Urinary bladder (tissue), 3 donors: ENCODE measurements at regions not wholly inside any gene's neighbourhood (a gene's known extent, or its start where the extent isn't known, plus 50 kb on each side); places are given as distances from the start of the nearest gene placed in this dataset.

Experiments used
- DNase-seq: peaks from one replicate; pipeline ENCODE4 v3.0.0-alpha.2; 2015; ENCODE audit errors: extremely low spot score
- H3K27ac ChIP-seq: one replicate; pipeline ENCODE4 v1.5.1; 2013; ENCODE audit warnings: low read depth, mild to moderate bottlenecking, moderate library complexity
- H3K36me3 ChIP-seq: one replicate; pipeline ENCODE4 v1.6.1; 2013; ENCODE audit warnings: mild to moderate bottlenecking, moderate library complexity; ENCODE audit not compliant: insufficient read depth
- H3K4me1 ChIP-seq: one replicate; pipeline ENCODE4 v1.6.1; 2013; ENCODE audit warnings: mild to moderate bottlenecking, moderate library complexity; ENCODE audit not compliant: insufficient read depth
- H3K4me3 ChIP-seq: one replicate; pipeline ENCODE4 v1.5.1; 2013; ENCODE audit warnings: low read depth, low read length
- whole genome bisulfite sequencing: extraction: QIAGEN DNeasy Blood & Tissue Kit; methylation state at CpG from one replicate; pipeline ENCODE4 v1.1.7; 2013; 5-methylcytosine and 5-hydroxymethylcytosine counted together
- donor health status: healthy with polysubstance abuse.
- donor health status: healthy.

GRCh38 chr22:48860557-48860956 lies 967.1 kb downstream of the BRD1 start:
- H3K27ac ChIP-seq, result no peak overlapping the region
- WGBS, result 76% methylated on average over 7 of the region's 7 CpGs
- no peaks in the 10 kb centered on the region for H3K4me1 ChIP-seq
- no peaks in the 10 kb centered on the region for H3K36me3 ChIP-seq
- no peak overlapping the region for H3K4me3 ChIP-seq
- no peak for DNase-seq

DNA sequence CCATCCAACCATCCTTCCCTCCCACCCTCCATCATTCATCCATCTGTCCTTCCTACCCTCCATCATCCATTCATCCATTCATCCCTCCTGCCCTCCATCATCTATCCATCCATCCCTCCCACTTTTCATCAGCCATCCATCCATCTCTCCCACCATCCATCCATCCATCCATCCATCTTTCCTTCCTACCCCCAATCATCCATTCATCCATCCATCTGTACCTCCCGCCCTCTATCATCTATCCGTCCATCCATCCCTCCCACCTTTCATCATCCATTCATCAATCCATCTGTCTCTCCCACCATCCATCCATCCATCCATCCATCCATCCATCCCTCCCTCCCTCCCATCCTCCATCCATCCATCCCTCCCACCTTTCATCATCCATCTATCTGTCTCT lies 968.8 kb downstream of the BRD1 start:
- no peak overlapping the region for H3K4me3 ChIP-seq
- no peak for DNase-seq
- no peaks in the 10 kb centered on the region for H3K4me1 ChIP-seq
- 92% methylated on average over 2 of the region's 2 CpGs for WGBS
- no peak overlapping the region for H3K27ac ChIP-seq
- H3K36me3 ChIP-seq, result no peaks in the 10 kb centered on the region

DNA sequence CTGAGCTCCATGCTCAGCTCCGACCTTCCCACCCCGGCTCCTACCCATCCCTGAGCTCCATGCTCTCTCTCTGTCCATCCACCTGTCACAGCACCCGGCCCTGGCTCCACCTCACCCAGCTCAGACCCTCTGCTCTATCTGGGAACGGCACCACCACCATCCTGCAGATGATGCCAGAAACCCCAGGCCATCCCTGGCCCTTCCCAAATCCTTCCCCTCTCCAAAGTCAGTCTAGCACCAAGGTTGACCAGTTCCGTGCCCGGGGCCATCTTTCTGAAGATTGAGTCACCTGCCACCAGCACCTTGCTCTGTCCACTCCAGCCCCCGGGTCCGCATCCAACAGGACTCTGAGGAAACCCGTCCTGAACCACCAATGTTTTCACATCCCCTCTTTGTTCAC lies 969.6 kb downstream of the BRD1 start:
- DNase-seq, result no peak
- Histone ChIP-seq H3K4me1 (no peaks in the 10 kb centered on the region), H3K27ac (no peak overlapping the region), H3K36me3 (no peaks in the 10 kb centered on the region), H3K4me3 (no peak overlapping the region)
- WGBS, result 87% methylated on average over 9 of the region's 9 CpGs

- H3K36me3 ChIP-seq, result no peaks in the 10 kb centered on the region
- no peaks in the 10 kb centered on the region for H3K4me1 ChIP-seq
- no peak overlapping the region for H3K27ac ChIP-seq
- DNase-seq, result no peak
- WGBS, result 87% methylated on average over 13 of the region's 13 CpGs
- H3K4me3 ChIP-seq, result no peak overlapping the region
These were observed 970.4 kb downstream of the BRD1 start for GRCh38 chr22:48857202-48857805.

DNA sequence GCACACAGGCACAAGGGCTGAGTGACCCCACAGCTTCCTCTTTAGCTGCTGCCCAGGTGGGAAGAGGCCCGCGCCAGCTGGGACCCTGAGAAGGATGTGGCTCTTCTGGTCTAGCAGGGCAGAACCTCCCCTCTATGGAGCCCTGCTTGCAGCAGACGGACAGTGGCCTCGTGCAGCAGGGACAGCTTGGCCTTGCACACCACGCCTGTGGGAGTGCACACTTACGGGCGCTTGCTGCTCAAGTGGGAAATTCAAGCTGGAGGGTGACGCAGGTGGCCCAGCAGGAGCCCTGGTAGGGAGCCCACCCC lies 971.4 kb downstream of the BRD1 start:
- 84% methylated on average over 8 of the region's 8 CpGs for WGBS
- no peaks in the 10 kb centered on the region for H3K36me3 ChIP-seq
- no peaks in the 10 kb centered on the region for H3K4me1 ChIP-seq
- DNase-seq, result no peak
- H3K27ac ChIP-seq, result no peak overlapping the region
- no peak overlapping the region for H3K4me3 ChIP-seq

GRCh38 chr22:48855593-48856307 lies 971.9 kb downstream of the BRD1 start:
- Histone ChIP-seq H3K27ac (no peak overlapping the region), H3K4me3 (no peak overlapping the region), H3K4me1 (no peaks in the 10 kb centered on the region), H3K36me3 (no peaks in the 10 kb centered on the region)
- DNase-seq, result no peak
- WGBS, result 88% methylated on average over 9 of the region's 9 CpGs

- DNase-seq, result no peak
- H3K27ac ChIP-seq, result no peak overlapping the region
- H3K4me1 ChIP-seq, result no peaks in the 10 kb centered on the region
- no peaks in the 10 kb centered on the region for H3K36me3 ChIP-seq
- WGBS, result 67% methylated on average over 1 of the region's 1 CpG
- H3K4me3 ChIP-seq, result no peak overlapping the region
These were observed 972.7 kb downstream of the BRD1 start for GRCh38 chr22:48855013-48855412.

DNA sequence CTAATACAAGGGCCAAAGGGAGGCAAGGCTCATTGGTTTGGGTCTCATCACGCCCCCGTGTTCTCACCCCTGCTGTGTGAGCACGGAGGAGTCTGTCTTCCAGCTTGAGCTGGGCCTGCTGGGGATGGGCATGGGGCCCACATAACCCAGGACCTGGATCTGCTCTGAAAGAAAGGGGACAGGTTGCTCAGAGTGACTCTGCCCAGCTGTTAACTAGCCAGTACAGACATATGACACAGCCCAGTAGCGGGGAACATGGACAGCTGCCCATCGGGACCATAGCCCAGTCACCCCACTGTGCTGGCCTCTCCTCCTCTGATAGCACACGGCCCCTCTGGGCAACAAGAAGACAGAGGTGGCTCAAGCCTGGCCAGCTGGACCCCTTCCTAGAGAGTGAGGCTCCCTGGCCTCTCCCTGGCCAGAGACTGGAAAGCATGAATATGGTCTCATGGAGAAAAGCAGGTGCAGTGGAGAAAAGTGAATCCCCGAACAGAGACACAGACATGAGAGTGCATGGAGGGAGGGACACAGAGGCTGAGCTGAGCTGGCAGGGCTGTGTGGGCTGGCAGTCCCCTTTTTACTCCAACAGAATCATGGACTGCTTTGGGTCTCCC lies 973.9 kb downstream of the BRD1 start:
- Histone ChIP-seq H3K4me1 (no peaks in the 10 kb centered on the region), H3K27ac (no peak overlapping the region), H3K36me3 (no peaks in the 10 kb centered on the region), H3K4me3 (no peak overlapping the region)
- DNase-seq, result no peak
- 74% methylated on average over 7 of the region's 7 CpGs for WGBS

GRCh38 chr22:48851933-48852549 lies 975.6 kb downstream of the BRD1 start:
- H3K36me3 ChIP-seq, result no peaks in the 10 kb centered on the region
- DNase-seq, result no peak
- 90% methylated on average over 22 of the region's 22 CpGs for WGBS

GRCh38 chr22:48850658-48851287 lies 976.9 kb downstream of the BRD1 start:
- DNase-seq, result no peak
- Histone ChIP-seq H3K36me3 (no peaks in the 10 kb centered on the region), H3K4me3 (no peak overlapping the region), H3K27ac (no peak overlapping the region), H3K4me1 (no peaks in the 10 kb centered on the region)
- 82% methylated on average over 16 of the region's 16 CpGs for WGBS

More at GRCh38 chr22:48851933-48852549, 975.6 kb downstream of the BRD1 start:
- H3K27ac ChIP-seq, result no peak overlapping the region
- H3K4me1 ChIP-seq, result no peaks in the 10 kb centered on the region
- H3K4me3 ChIP-seq, result no peak overlapping the region

GRCh38 chr22:48849963-48850657 lies 977.6 kb downstream of the BRD1 start:
- no peaks in the 10 kb centered on the region for H3K36me3 ChIP-seq
- WGBS, result 77% methylated on average over 12 of the region's 13 CpGs
- no peak for DNase-seq
- no peak overlapping the region for H3K4me3 ChIP-seq
- no peak overlapping the region for H3K27ac ChIP-seq
- H3K4me1 ChIP-seq, result no peaks in the 10 kb centered on the region

DNA sequence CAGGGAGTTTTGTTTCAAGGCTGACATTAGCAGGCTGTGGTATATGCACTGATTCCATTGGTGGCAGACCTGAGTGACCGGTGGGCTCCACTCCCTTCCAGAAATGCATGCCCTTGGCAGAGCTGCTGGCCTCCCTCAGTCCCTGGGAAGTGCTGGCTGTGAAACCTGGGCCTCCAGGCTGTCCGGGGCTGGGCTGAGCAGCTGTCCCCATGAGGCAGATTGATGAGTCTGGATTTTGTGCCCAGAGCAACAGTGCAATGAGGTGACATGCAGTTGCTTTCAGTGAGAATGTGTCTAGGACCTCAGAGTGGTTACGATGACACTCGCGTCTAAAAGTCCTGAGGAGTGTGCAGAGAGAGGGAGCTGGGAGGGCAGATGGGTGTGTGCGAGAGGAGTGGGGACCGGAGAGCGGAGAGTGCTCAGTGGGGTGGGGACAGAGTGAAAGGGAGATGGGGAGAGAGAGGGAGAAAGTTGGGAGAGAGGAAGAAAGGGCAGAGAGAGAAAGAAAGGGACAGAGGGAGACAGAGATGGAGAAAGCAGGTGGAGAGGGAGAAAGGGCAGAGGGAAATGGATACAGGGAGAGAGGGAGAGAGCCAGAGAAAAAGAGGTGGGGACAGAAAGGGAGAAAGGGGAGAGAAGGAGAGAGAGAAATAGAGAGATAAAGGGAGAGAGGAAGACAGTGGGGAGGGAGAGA lies 978.3 kb downstream of the BRD1 start:
- no peak overlapping the region for H3K27ac ChIP-seq
- H3K4me3 ChIP-seq, result no peak overlapping the region
- 61% methylated on average over 8 of the region's 8 CpGs for WGBS

GRCh38 chr22:48846200-48846599 lies 981.5 kb downstream of the BRD1 start:
- WGBS, result 87% methylated on average over 5 of the region's 5 CpGs
- Histone ChIP-seq H3K27ac (no peak overlapping the region), H3K36me3 (no peaks in the 10 kb centered on the region), H3K4me3 (no peak overlapping the region), H3K4me1 (no peaks in the 10 kb centered on the region)
- no peak for DNase-seq

More for the DNA sequence above, 978.3 kb downstream of the BRD1 start:
- DNase-seq, result no peak
- H3K4me1 ChIP-seq, result no peaks in the 10 kb centered on the region
- H3K36me3 ChIP-seq, result no peaks in the 10 kb centered on the region
